HEK293T (cell line): ENCODE measurements at regions not wholly inside any gene's neighbourhood (a gene's known extent, or its start where the extent isn't known, plus 50 kb on each side); places are given as distances from the start of the nearest gene placed in this dataset.

Source experiments
- CTCF ChIA-PET: fragments of 350-600 bp; formaldehyde crosslinking; extraction: SDS; loops from one replicate; lab custom pipeline; 2021; ENCODE audit warnings: antibody characterized with exemption, inconsistent platforms; lab: Yijun Ruan, JAX
- POLR2A ChIA-PET: fragments of 350-600 bp; formaldehyde crosslinking; extraction: SDS; loops from one replicate; lab custom pipeline; 2020; ENCODE audit warnings: antibody characterized with exemption, inconsistent platforms; lab: Yijun Ruan, JAX
- DNase-seq: peaks from one replicate; pipeline ENCODE4 v3.0.0; 2012; ENCODE audit warnings: mixed read lengths; ENCODE audit errors: extremely low spot score
- ARNT ChIP-seq: fragments of 450-650 bp; IDR thresholded peaks from 2 replicates; pipeline ENCODE4 v1.6.1; 2017; ENCODE audit warnings: mild to moderate bottlenecking
- BHLHE40 ChIP-seq: fragments of 450-650 bp; IDR thresholded peaks from 2 replicates; pipeline ENCODE4 v1.6.1; 2016; ENCODE audit warnings: mild to moderate bottlenecking, moderate library complexity, borderline replicate concordance
- CTBP1 ChIP-seq: fragments of 450-650 bp; IDR thresholded peaks from 2 replicates; pipeline ENCODE4 v1.6.1; 2016; ENCODE audit warnings: borderline replicate concordance
- ELF4 ChIP-seq: fragments of 450-650 bp; IDR thresholded peaks from 2 replicates; pipeline ENCODE4 v1.6.1; 2017; ENCODE audit warnings: antibody characterized with exemption
- FOXA1 ChIP-seq: fragments of 450-650 bp; IDR thresholded peaks from 2 replicates; pipeline ENCODE4 v1.6.1; 2016; ENCODE audit warnings: mild to moderate bottlenecking
- FOXK2 ChIP-seq: fragments of 450-650 bp; IDR thresholded peaks from 2 replicates; pipeline ENCODE4 v1.6.1; 2016; ENCODE audit warnings: mild to moderate bottlenecking
- FOXM1 ChIP-seq: fragments of 450-650 bp; IDR thresholded peaks from 2 replicates; pipeline ENCODE4 v1.6.1; 2017; ENCODE audit warnings: mild to moderate bottlenecking, borderline replicate concordance
- HDGF ChIP-seq: fragments of 450-650 bp; IDR thresholded peaks from 2 replicates; pipeline ENCODE4 v1.6.1; 2017; ENCODE audit warnings: antibody characterized with exemption, borderline replicate concordance
- L3MBTL2 ChIP-seq: fragments of 450-650 bp; conservative IDR thresholded peaks from 2 replicates; pipeline ENCODE4 v1.6.1; 2016; ENCODE audit warnings: mild to moderate bottlenecking
- LEF1 ChIP-seq: fragments of 450-650 bp; IDR thresholded peaks from 2 replicates; pipeline ENCODE4 v1.6.1; 2017; ENCODE audit warnings: mild to moderate bottlenecking, borderline replicate concordance
- NFRKB ChIP-seq: fragments of 450-650 bp; IDR thresholded peaks from 2 replicates; pipeline ENCODE4 v1.6.1; 2016; ENCODE audit warnings: mild to moderate bottlenecking, moderate library complexity
- PKNOX1 ChIP-seq: fragments of 450-650 bp; IDR thresholded peaks from 2 replicates; pipeline ENCODE4 v1.6.1; 2016
- SP1 ChIP-seq: fragments of 450-650 bp; IDR thresholded peaks from 2 replicates; pipeline ENCODE4 v1.6.1; 2017
- SUZ12 ChIP-seq: fragments of 450-650 bp; IDR thresholded peaks from 2 replicates; pipeline ENCODE4 v1.6.1; 2016; ENCODE audit warnings: mild to moderate bottlenecking
- TARDBP ChIP-seq: fragments of 450-650 bp; IDR thresholded peaks from 2 replicates; pipeline ENCODE4 v1.6.1; 2016
- ZNF384 ChIP-seq: fragments of 450-650 bp; IDR thresholded peaks from 2 replicates; pipeline ENCODE4 v1.6.1; 2016

DNA sequence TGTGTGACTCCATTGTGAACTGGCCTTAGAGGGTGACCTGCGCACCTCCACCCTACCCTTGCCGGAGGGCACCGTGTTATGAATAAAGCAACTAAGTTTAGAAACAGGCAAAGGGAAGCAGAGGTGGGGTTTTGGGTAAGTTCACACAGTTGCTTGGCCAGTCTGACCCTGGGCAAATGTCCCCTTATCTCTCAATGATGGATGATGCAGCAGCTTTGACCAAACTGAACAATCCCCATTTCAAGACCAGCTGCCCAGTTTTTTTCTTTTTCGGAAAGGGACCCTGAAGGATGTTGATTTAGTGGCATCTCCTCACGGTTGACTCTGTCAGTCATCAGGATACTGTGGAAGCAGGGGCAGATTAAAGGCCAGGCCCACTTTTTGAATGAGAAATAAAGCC, 68.7 kb upstream of the PRDM1 start:
- no peak for DNase-seq
- POLR2A ChIA-PET, result no interaction called here
- no peak for TF ChIP-seq TARDBP
- no peak for TF ChIP-seq ARNT
- TF ChIP-seq FOXA1, result no peak
- no peak for TF ChIP-seq ZNF384
- TF ChIP-seq CTBP1, result no peak
- TF ChIP-seq PKNOX1, result no peak
- TF ChIP-seq ELF4, result no peak
- TF ChIP-seq NFRKB, result no peak
- TF ChIP-seq FOXM1, result no peak
- TF ChIP-seq FOXK2, result no peak
- no peak for TF ChIP-seq SP1
- CTCF ChIA-PET, result no interaction called here

- ChIA-PET CTCF (no interaction called here), POLR2A (interaction anchor here (0.6 kb wide), 1 partner anchor 304 kb away, joined by 3 read pairs; no protein-coding TSS in a partner anchor)
- TF ChIP-seq PKNOX1 (no peak), BHLHE40 (no peak), FOXM1 (no peak), FOXA1 (no peak), SP1 (no peak), FOXK2 (no peak)
- no peak for DNase-seq
Observed at GRCh38 chr6:106014955-106015354, 71.2 kb upstream of the PRDM1 start.

DNA sequence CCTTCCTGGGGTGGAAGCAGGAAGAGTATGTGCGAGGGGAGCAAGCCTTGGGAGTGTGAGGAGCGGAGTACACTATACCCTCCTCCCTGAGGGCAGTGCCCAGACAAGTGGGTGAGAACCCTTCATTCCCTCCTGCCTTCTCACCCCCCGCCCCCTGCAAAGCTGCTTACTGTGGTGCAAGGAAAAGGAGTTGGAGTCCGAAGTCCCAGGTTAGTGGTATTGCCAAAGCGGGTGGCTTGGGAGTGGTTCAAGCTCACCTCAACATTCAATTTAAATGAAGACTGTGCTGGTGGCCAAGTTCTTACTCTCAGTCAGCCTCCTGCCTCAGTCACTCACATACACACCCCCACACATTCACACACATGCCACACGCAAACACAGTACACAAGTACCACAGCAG, 74.7 kb upstream of the PRDM1 start:
- ChIA-PET POLR2A (no interaction called here), CTCF (no interaction called here)
- DNase-seq, result no peak
- TF ChIP-seq CTBP1 (no peak), L3MBTL2 (no peak), SP1 (no peak), TARDBP (no peak), HDGF (no peak), ARNT (no peak), ZNF384 (no peak), FOXK2 (no peak), LEF1 (no peak), FOXA1 (no peak), PKNOX1 (no peak), FOXM1 (no peak), NFRKB (no peak), SUZ12 (no peak), BHLHE40 (no peak), ELF4 (no peak)

DNA sequence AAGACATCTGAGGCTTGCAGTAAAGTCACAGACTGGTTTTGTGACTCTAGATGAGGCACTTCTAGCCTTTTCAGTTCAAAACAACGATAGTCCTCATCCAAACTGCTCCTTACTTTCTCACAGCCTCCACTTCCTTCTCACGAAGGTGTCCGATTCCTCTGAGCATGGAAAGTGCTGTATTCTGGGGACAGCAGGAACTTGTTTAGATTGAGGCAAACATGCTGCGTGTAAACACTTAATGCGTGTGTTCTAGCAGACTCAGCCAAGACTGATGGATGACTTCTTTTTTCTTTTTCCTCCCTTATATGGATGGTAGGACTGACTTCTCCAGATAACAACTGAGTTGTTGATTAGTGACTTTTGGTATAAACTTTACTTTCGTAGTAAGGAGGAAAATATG, 80.2 kb upstream of the PRDM1 start:
- CTCF ChIA-PET, result no interaction called here
- DNase-seq, result no peak
- POLR2A ChIA-PET, result no interaction called here
- TF ChIP-seq FOXK2, result no peak
- TF ChIP-seq ZNF384, result no peak
- TF ChIP-seq BHLHE40, result no peak
- no peak for TF ChIP-seq SP1
- no peak for TF ChIP-seq ARNT
- TF ChIP-seq PKNOX1, result no peak
- TF ChIP-seq FOXA1, result no peak
- no peak for TF ChIP-seq NFRKB
- TF ChIP-seq CTBP1, result no peak
- no peak for TF ChIP-seq L3MBTL2

GRCh38 chr6:106005013-106005412, 81.1 kb upstream of the PRDM1 start:
- ChIA-PET CTCF (no interaction called here), POLR2A (no interaction called here)
- no peak for DNase-seq
- no peak for TF ChIP-seq HDGF
- no peak for TF ChIP-seq FOXA1

GRCh38 chr6:106003268-106003987, 82.7 kb upstream of the PRDM1 start:
- DNase-seq, result no peak
- POLR2A ChIA-PET, result no interaction called here
- CTCF ChIA-PET, result no interaction called here
- TF ChIP-seq PKNOX1, result no peak
- TF ChIP-seq SUZ12, result no peak
- TF ChIP-seq FOXA1, result no peak
- TF ChIP-seq NFRKB, result no peak
- TF ChIP-seq ELF4, result no peak
- TF ChIP-seq L3MBTL2, result no peak
- no peak for TF ChIP-seq SP1
- no peak for TF ChIP-seq FOXK2
- no peak for TF ChIP-seq BHLHE40
- TF ChIP-seq TARDBP, result no peak
- TF ChIP-seq HDGF, result no peak
- TF ChIP-seq ZNF384, result no peak
- no peak for TF ChIP-seq ARNT
- no peak for TF ChIP-seq FOXM1
- TF ChIP-seq LEF1, result no peak
- TF ChIP-seq CTBP1, result no peak
